Neuronal stem cell (in vitro differentiated cells): ENCODE measurements at regions not wholly inside any gene's neighbourhood (a gene's known extent, or its start where the extent isn't known, plus 50 kb on each side); places are given as distances from the start of the nearest gene placed in this dataset.

Experiments
- DNase-seq: peaks from one replicate; pipeline ENCODE4 v3.0.0-alpha.2; 2013; ENCODE audit warnings: low spot score
- H2AFZ ChIP-seq: one replicate; pipeline ENCODE4 v1.6.1; 2013; ENCODE audit warnings: mild to moderate bottlenecking, low read length, inconsistent platforms
- H2AK5ac ChIP-seq: 2 replicates; pipeline ENCODE4 v1.6.1; 2013; ENCODE audit warnings: low read depth, mild to moderate bottlenecking, inconsistent platforms, low read length, moderate library complexity, mixed read lengths
- H2BK120ac ChIP-seq: 2 replicates; pipeline ENCODE4 v1.6.1; 2013; ENCODE audit warnings: low read depth, mild to moderate bottlenecking, inconsistent platforms, low read length, moderate library complexity, mixed read lengths
- H2BK12ac ChIP-seq: one replicate; pipeline ENCODE4 v1.6.1; 2013; ENCODE audit warnings: low read length, inconsistent platforms
- H2BK15ac ChIP-seq: 2 replicates; pipeline ENCODE4 v1.6.1; 2013; ENCODE audit warnings: mild to moderate bottlenecking, low read length, inconsistent platforms, mixed read lengths
- H2BK5ac ChIP-seq: one replicate; pipeline ENCODE4 v1.6.1; 2013; ENCODE audit warnings: inconsistent platforms, mild to moderate bottlenecking, low read length, moderate library complexity
- H3K14ac ChIP-seq: one replicate; pipeline ENCODE4 v1.6.1; 2013; ENCODE audit warnings: low read length, inconsistent platforms
- H3K18ac ChIP-seq: 2 replicates; pipeline ENCODE4 v1.6.1; 2013; ENCODE audit warnings: low read length, inconsistent platforms
- H3K23ac ChIP-seq: 2 replicates; pipeline ENCODE4 v1.6.1; 2013; ENCODE audit warnings: low read depth, mild to moderate bottlenecking, mixed read lengths, low read length, inconsistent platforms; ENCODE audit not compliant: poor library complexity
- H3K27ac ChIP-seq: replicated peaks from 3 replicates; pipeline ENCODE4 v1.5.1; 2013; ENCODE audit warnings: low read length, inconsistent platforms
- H3K27me3 ChIP-seq, 3 experiments: 2 replicates each; pipeline ENCODE4 v1.6.1; 2013; ENCODE audit warnings: low read length in 3 of 3, mild to moderate bottlenecking in 2 of 3, inconsistent platforms in 1 of 3, low read depth in 1 of 3, mixed read lengths in 1 of 3, moderate library complexity in 1 of 3; ENCODE audit not compliant: control insufficient read depth in 3 of 3, insufficient read depth in 3 of 3
- H3K36me3 ChIP-seq, 2 donors: replicated peaks in 1 of 2; 2 replicates each; pipeline ENCODE4 v1.6.1; 2013; ENCODE audit warnings: low read length in 2 of 2; ENCODE audit not compliant: control insufficient read depth in 2 of 2, insufficient read depth in 2 of 2
- H3K4ac ChIP-seq: 2 replicates; pipeline ENCODE4 v1.6.1; 2013; ENCODE audit warnings: inconsistent platforms, mild to moderate bottlenecking, low read length, moderate library complexity
- H3K4me1 ChIP-seq, 2 donors: 1 replicate in 1 of 2; 2 replicates in 1 of 2; pipeline ENCODE4 v1.6.1; 2013; ENCODE audit warnings: low read length in 2 of 2, low read depth in 1 of 2; ENCODE audit not compliant: control insufficient read depth in 2 of 2, insufficient read depth in 1 of 2
- H3K4me2 ChIP-seq: one replicate; pipeline ENCODE4 v1.6.1; 2013; ENCODE audit warnings: mild to moderate bottlenecking, low read length, inconsistent platforms; ENCODE audit not compliant: insufficient read depth, poor library complexity, severe bottlenecking
- H3K4me3 ChIP-seq, 2 donors: 2 replicates each; pipeline ENCODE4 v1.5.1; 2013; ENCODE audit warnings: low read length in 2 of 2, mild to moderate bottlenecking in 2 of 2, inconsistent platforms in 1 of 2, moderate library complexity in 1 of 2
- H3K79me1 ChIP-seq: one replicate; pipeline ENCODE4 v1.6.1; 2013; ENCODE audit warnings: low read depth, mild to moderate bottlenecking, inconsistent platforms, low read length, moderate library complexity
- H3K9ac ChIP-seq: one replicate; pipeline ENCODE4 v1.6.1; 2013; ENCODE audit warnings: mild to moderate bottlenecking, low read depth, low read length, inconsistent platforms; ENCODE audit not compliant: poor library complexity
- H3K9me3 ChIP-seq, 2 donors: replicated peaks in 1 of 2; 2 replicates each; pipeline versions ENCODE3 to v1.6.1; 2013; ENCODE audit warnings: low read length in 2 of 2, mild to moderate bottlenecking in 2 of 2, inconsistent platforms in 1 of 2, low read depth in 1 of 2, mixed read lengths in 1 of 2, moderate library complexity in 1 of 2; ENCODE audit not compliant: control insufficient read depth in 2 of 2, insufficient read depth in 1 of 2
- H4K8ac ChIP-seq: one replicate; pipeline ENCODE4 v1.6.1; 2013; ENCODE audit warnings: low read depth, mild to moderate bottlenecking, inconsistent platforms, low read length, moderate library complexity
- H4K91ac ChIP-seq: one replicate; pipeline ENCODE4 v1.6.1; 2013; ENCODE audit warnings: low read length, low read depth, mild to moderate bottlenecking, inconsistent platforms; ENCODE audit not compliant: poor library complexity
- WGBS, 2 donors: extraction: QIAGEN DNeasy Blood & Tissue Kit; methylation state at CpG; one replicate each; pipeline ENCODE4 v1.1.7; 2013; ENCODE audit warnings: missing lambda C conversion rate in 2 of 2, mixed read lengths in 1 of 2; ENCODE audit not compliant: insufficient read length in 2 of 2, insufficient replicate concordance in 1 of 2; ENCODE audit errors: extremely low coverage in 2 of 2; 5-methylcytosine and 5-hydroxymethylcytosine counted together

DNA sequence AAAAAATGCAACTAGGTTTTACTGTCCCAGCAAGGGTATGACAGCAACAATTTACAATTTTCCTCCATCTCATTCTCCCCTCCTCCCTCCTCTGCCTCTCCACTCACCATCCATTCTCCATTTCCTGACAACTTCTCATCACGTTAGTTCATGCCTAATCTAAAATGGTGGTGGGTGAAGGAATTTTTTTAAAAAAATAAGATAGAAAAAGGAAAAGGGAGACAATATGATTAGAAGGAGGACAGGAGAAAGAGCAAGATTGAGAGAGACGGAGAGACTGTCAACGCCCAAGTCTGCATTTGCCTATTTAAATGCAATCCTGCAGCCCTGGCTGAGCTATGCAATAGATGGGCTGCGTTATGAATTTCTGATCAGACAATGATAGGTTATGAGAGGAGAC lies 380.7 kb upstream of the PSMD7 start:
- WGBS, 2 donors = no CpG with 5 or more reads among the region's 4 CpGs
- Histone ChIP-seq H3K27ac (no peak overlapping the region), H3K4me3 (no peak overlapping the region)

DNA sequence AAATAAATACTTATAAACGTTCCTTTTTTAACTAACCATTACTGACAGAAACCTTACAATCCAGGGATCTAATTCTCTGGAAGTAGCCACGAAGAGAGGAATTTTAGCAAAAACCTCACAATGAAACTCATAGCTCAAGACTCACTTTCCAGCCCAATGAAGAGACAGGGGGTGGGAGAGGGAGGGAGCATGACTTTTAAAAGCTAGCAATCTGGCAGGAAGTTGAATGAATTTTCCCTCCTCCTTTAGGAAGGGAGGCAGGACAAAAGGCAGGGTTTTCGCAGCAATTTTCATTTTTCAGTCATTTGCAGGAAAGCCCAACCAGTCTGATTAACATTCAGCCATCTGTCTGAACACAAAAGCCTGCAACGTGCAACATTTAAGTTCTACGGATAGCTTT lies 381.5 kb upstream of the PSMD7 start:
- no peak overlapping the region for H3K4me2 ChIP-seq
- no peaks in the 10 kb centered on the region for H3K36me3 ChIP-seq
- H2BK120ac ChIP-seq = no peak overlapping the region
- no CpG with 5 or more reads among the region's 5 CpGs for WGBS, 2 donors
- peak overlapping the region in 1 of 2 donors; percentile 3 for H3K4me3 ChIP-seq
- H3K14ac ChIP-seq = no peak overlapping the region
- no peaks in the 10 kb centered on the region for H3K79me1 ChIP-seq
- no peak overlapping the region for H2BK15ac ChIP-seq
- peak overlapping the region; percentile 66 for H2AFZ ChIP-seq
- DNase-seq = no peak
- no peak overlapping the region for H3K4ac ChIP-seq
- no peak overlapping the region for H2AK5ac ChIP-seq
- H3K9ac ChIP-seq = no peak overlapping the region
- no peak overlapping the region for H3K27ac ChIP-seq
- no peak overlapping the region for H3K23ac ChIP-seq
- H4K8ac ChIP-seq = no peak overlapping the region
- no peak overlapping the region for H2BK12ac ChIP-seq
- no peak overlapping the region for H3K18ac ChIP-seq
- no peak overlapping the region for H2BK5ac ChIP-seq
- H3K27me3 ChIP-seq = no peaks in the 10 kb centered on the region
- H3K9me3 ChIP-seq = no peaks in the 10 kb centered on the region
- H3K4me1 ChIP-seq = peaks cover 2 to 15% of the 10 kb centered on the region in 2 donors
- no peak overlapping the region for H4K91ac ChIP-seq

More for the DNA sequence above, 380.7 kb upstream of the PSMD7 start:
- Histone ChIP-seq H3K4ac (no peak overlapping the region), H3K23ac (no peak overlapping the region), H3K4me1 (peaks cover 2 to 15% of the 10 kb centered on the region in 2 donors), H2BK12ac (no peak overlapping the region), H4K91ac (no peak overlapping the region), H2AK5ac (no peak overlapping the region), H3K14ac (no peak overlapping the region), H3K9ac (no peak overlapping the region), H3K27me3 (no peaks in the 10 kb centered on the region), H3K9me3 (no peaks in the 10 kb centered on the region), H3K79me1 (no peaks in the 10 kb centered on the region), H2BK15ac (no peak overlapping the region), H3K4me2 (no peak overlapping the region), H3K36me3 (no peaks in the 10 kb centered on the region), H2BK5ac (no peak overlapping the region), H3K18ac (no peak overlapping the region), H4K8ac (no peak overlapping the region), H2BK120ac (no peak overlapping the region), H2AFZ (peak overlapping the region; percentile 66)
- DNase-seq = no peak

DNA sequence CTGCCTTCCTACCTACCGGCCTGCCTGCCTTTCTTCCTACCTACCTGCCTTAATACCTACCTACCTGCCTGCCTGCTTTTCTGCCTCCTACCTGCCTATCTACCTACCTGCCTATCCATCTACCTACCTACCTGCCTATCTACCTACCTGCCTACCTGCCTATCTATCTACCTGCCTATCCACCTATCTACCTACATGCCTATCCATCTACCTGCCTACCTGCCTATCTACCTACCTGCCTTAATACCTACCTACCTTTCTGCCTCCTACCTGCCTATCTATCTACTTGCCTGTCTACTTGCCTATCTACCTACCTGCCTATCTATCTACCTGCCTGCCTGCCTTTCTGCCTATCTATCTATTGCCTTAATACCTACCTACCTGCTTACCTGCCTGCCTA lies 383.8 kb upstream of the PSMD7 start:
- no peak overlapping the region for H3K23ac ChIP-seq
- H3K4ac ChIP-seq = no peak overlapping the region
- H3K4me2 ChIP-seq = no peak overlapping the region
- H4K8ac ChIP-seq = no peak overlapping the region
- no peaks in the 10 kb centered on the region for H3K27me3 ChIP-seq
- no peak overlapping the region for H3K27ac ChIP-seq
- no peaks in the 10 kb centered on the region for H3K36me3 ChIP-seq
- H2BK5ac ChIP-seq = no peak overlapping the region
- no peak overlapping the region for H3K14ac ChIP-seq
- H2AFZ ChIP-seq = no peak overlapping the region
- peaks cover 2 to 15% of the 10 kb centered on the region in 2 donors for H3K4me1 ChIP-seq
- WGBS, 2 donors = no CpG with 5 or more reads among the region's 1 CpG
- no peak overlapping the region for H3K9ac ChIP-seq
- H2BK120ac ChIP-seq = no peak overlapping the region
- H3K79me1 ChIP-seq = no peaks in the 10 kb centered on the region
- H2BK12ac ChIP-seq = no peak overlapping the region
- no peak for DNase-seq
- H4K91ac ChIP-seq = no peak overlapping the region
- H3K9me3 ChIP-seq = no peaks in the 10 kb centered on the region
- no peak overlapping the region for H3K18ac ChIP-seq
- H3K4me3 ChIP-seq = peak overlapping the region in 1 of 2 donors; percentile 26
- no peak overlapping the region for H2BK15ac ChIP-seq
- H2AK5ac ChIP-seq = no peak overlapping the region

DNA sequence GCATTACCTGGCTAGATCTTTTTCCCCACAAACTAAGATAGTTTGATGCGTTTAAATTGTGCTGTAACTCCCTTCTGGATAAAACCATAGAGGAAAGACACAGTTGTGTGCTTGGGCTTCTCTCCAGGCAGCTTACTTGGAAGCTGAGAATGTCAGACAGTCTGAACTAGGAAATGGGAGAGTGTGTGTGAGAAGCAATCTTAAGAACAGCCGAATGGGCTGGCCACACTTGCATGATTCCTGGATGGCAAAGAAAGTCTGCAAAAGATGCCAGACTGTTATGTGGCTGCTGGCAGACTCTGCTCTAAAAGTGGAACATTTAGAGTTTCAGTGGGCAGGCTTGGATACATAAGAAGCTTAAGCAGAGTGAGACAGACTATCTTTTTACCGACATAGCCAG lies 384.3 kb upstream of the PSMD7 start:
- Histone ChIP-seq H4K91ac (no peak overlapping the region), H3K27ac (no peak overlapping the region), H3K4ac (no peak overlapping the region), H2AFZ (peak overlapping the region; percentile 71), H3K14ac (no peak overlapping the region), H2BK12ac (no peak overlapping the region), H3K18ac (no peak overlapping the region), H3K4me2 (no peak overlapping the region), H2AK5ac (no peak overlapping the region), H3K79me1 (no peaks in the 10 kb centered on the region), H3K4me3 (peak overlapping the region in 1 of 2 donors; percentile 66), H2BK15ac (no peak overlapping the region), H4K8ac (peak overlapping the region; percentile 84), H3K36me3 (no peaks in the 10 kb centered on the region), H3K27me3 (no peaks in the 10 kb centered on the region), H3K4me1 (peaks cover 2 to 15% of the 10 kb centered on the region in 2 donors), H2BK5ac (no peak overlapping the region), H2BK120ac (no peak overlapping the region), H3K9me3 (no peaks in the 10 kb centered on the region), H3K9ac (no peak overlapping the region), H3K23ac (no peak overlapping the region)
- no peak for DNase-seq
- no CpG with 5 or more reads among the region's 3 CpGs for WGBS, 2 donors
